Activated naive CD8-positive, alpha-beta T cell treated with anti-CD3 and anti-CD28 coated beads, Interleukin-2, amount 10 ng/mL, durations not matched to agents 7 days and 5 days (primary cell): ENCODE measurements at regions not wholly inside any gene's neighbourhood (a gene's known extent, or its start where the extent isn't known, plus 50 kb on each side); places are given as distances from the start of the nearest gene placed in this dataset.
"Not testable (repeated sequence)": the region's sequence is repeated elsewhere in the genome, so short reads cannot be mapped to it uniquely, and the experiment has no call there.

Experiments used
- ATAC-seq: fragments of 150-1000 bp; cut with Tn5 transposase; one replicate; pipeline ENCODE4 v1.10.0; 2021; ENCODE audit warnings: low read depth, moderate library complexity
- POLR2A ChIA-PET: fragments of 350-600 bp; sonication (Branson Sonifier 250); formaldehyde crosslinking; loops from one replicate; lab custom pipeline; 2021; ENCODE audit warnings: antibody characterized with exemption; lab: Charles Lee
- DNase-seq: peaks from one replicate; pipeline ENCODE4 v3.0.0; 2021
- H3K27ac Mint-ChIP-seq: one replicate; pipeline ENCODE4 v1.8.0; 2022; ENCODE audit warnings: mild to moderate bottlenecking, mixed read lengths
- H3K27me3 Mint-ChIP-seq: one replicate; pipeline ENCODE4 v1.8.0; 2022; ENCODE audit warnings: mild to moderate bottlenecking, moderate library complexity, mixed read lengths
- H3K36me3 Mint-ChIP-seq: one replicate; pipeline ENCODE4 v1.8.0; 2021; ENCODE audit warnings: mild to moderate bottlenecking, mixed read lengths
- H3K4me1 Mint-ChIP-seq: one replicate; pipeline ENCODE4 v1.8.0; 2021; ENCODE audit warnings: mixed read lengths
- H3K4me3 Mint-ChIP-seq: one replicate; pipeline ENCODE4 v1.8.0; 2022; ENCODE audit warnings: mild to moderate bottlenecking, moderate library complexity, mixed read lengths
- H3K9me3 Mint-ChIP-seq: one replicate; pipeline ENCODE4 v1.8.0; 2021; ENCODE audit warnings: mixed read lengths

GRCh38 chr12:58086006-58086405 is 144.6 kb downstream of the ATP23 start:
- H3K9me3 Mint-ChIP-seq, result no peaks in the 10 kb centered on the region
- H3K4me1 Mint-ChIP-seq, result no peaks in the 10 kb centered on the region
- H3K27me3 Mint-ChIP-seq, result no peaks in the 10 kb centered on the region
- POLR2A ChIA-PET, result no interaction called here
- H3K27ac Mint-ChIP-seq, result no peak overlapping the region
- DNase-seq (no peak), ATAC-seq (no peak)
- H3K4me3 Mint-ChIP-seq, result no peak overlapping the region
- H3K36me3 Mint-ChIP-seq, result no peaks in the 10 kb centered on the region

GRCh38 chr12:58086930-58087329 is 145.6 kb downstream of the ATP23 start:
- H3K27me3 Mint-ChIP-seq, result no peaks in the 10 kb centered on the region
- no peak overlapping the region for H3K4me3 Mint-ChIP-seq
- POLR2A ChIA-PET, result no interaction called here
- DNase-seq (no peak), ATAC-seq (no peak)
- H3K9me3 Mint-ChIP-seq, result no peaks in the 10 kb centered on the region
- no peaks in the 10 kb centered on the region for H3K4me1 Mint-ChIP-seq
- H3K27ac Mint-ChIP-seq, result no peak overlapping the region
- H3K36me3 Mint-ChIP-seq, result no peaks in the 10 kb centered on the region

- H3K9me3 Mint-ChIP-seq, result no peaks in the 10 kb centered on the region
- no peak for ATAC-seq
- H3K4me1 Mint-ChIP-seq, result no peaks in the 10 kb centered on the region
- H3K4me3 Mint-ChIP-seq, result no peak overlapping the region
- POLR2A ChIA-PET, result no interaction called here
- no peak for DNase-seq
- no peaks in the 10 kb centered on the region for H3K27me3 Mint-ChIP-seq
- H3K36me3 Mint-ChIP-seq, result no peaks in the 10 kb centered on the region
- H3K27ac Mint-ChIP-seq, result no peak overlapping the region
Measured at GRCh38 chr12:58087423-58088127, 146.2 kb downstream of the ATP23 start.

GRCh38 chr12:58089588-58089987 is 148.2 kb downstream of the ATP23 start:
- Mint-ChIP-seq H3K4me3 (no peak overlapping the region), H3K27me3 (no peaks in the 10 kb centered on the region)
- POLR2A ChIA-PET, result no interaction called here

GRCh38 chr12:58090685-58091084 is 149.3 kb downstream of the ATP23 start:
- no peaks in the 10 kb centered on the region for H3K36me3 Mint-ChIP-seq
- no peak overlapping the region for H3K27ac Mint-ChIP-seq
- ATAC-seq (no peak), DNase-seq (no peak)
- H3K27me3 Mint-ChIP-seq, result no peaks in the 10 kb centered on the region
- POLR2A ChIA-PET, result no interaction called here
- H3K9me3 Mint-ChIP-seq, result no peaks in the 10 kb centered on the region
- no peaks in the 10 kb centered on the region for H3K4me1 Mint-ChIP-seq
- H3K4me3 Mint-ChIP-seq, result no peak overlapping the region

More at GRCh38 chr12:58089588-58089987, 148.2 kb downstream of the ATP23 start:
- no peak overlapping the region for H3K27ac Mint-ChIP-seq
- H3K9me3 Mint-ChIP-seq, result no peaks in the 10 kb centered on the region
- H3K4me1 Mint-ChIP-seq, result no peaks in the 10 kb centered on the region
- no peak for DNase-seq
- no peak for ATAC-seq
- no peaks in the 10 kb centered on the region for H3K36me3 Mint-ChIP-seq

- no peaks in the 10 kb centered on the region for H3K36me3 Mint-ChIP-seq
- H3K4me1 Mint-ChIP-seq, result no peaks in the 10 kb centered on the region
- no peak overlapping the region for H3K4me3 Mint-ChIP-seq
- no peak overlapping the region for H3K27ac Mint-ChIP-seq
- POLR2A ChIA-PET, result no interaction called here
- H3K27me3 Mint-ChIP-seq, result no peaks in the 10 kb centered on the region
- no peak for DNase-seq
- no peaks in the 10 kb centered on the region for H3K9me3 Mint-ChIP-seq
- no peak for ATAC-seq
Measured at GRCh38 chr12:58095002-58095401, 153.6 kb downstream of the ATP23 start.

GRCh38 chr12:58097741-58098140 is 156.4 kb downstream of the ATP23 start:
- no peak overlapping the region for H3K27ac Mint-ChIP-seq
- DNase-seq (no peak), ATAC-seq (no peak)
- H3K36me3 Mint-ChIP-seq, result no peaks in the 10 kb centered on the region
- H3K9me3 Mint-ChIP-seq, result no peaks in the 10 kb centered on the region
- peaks cover under 1% of the 10 kb centered on the region for H3K27me3 Mint-ChIP-seq
- POLR2A ChIA-PET, result no interaction called here
- no peaks in the 10 kb centered on the region for H3K4me1 Mint-ChIP-seq
- H3K4me3 Mint-ChIP-seq, result no peak overlapping the region

- ATAC-seq, result no peak
- POLR2A ChIA-PET, result no interaction called here
Measured at GRCh38 chr12:58099476-58099875, 158.1 kb downstream of the ATP23 start.

GRCh38 chr12:58104351-58104755 is 163.0 kb downstream of the ATP23 start:
- no peak overlapping the region for H3K4me3 Mint-ChIP-seq
- H3K9me3 Mint-ChIP-seq, result peaks cover 3% of the 10 kb centered on the region
- no peak for DNase-seq
- no peaks in the 10 kb centered on the region for H3K4me1 Mint-ChIP-seq
- H3K27me3 Mint-ChIP-seq, result peaks cover 4% of the 10 kb centered on the region
- no peak for ATAC-seq
- H3K27ac Mint-ChIP-seq, result no peak overlapping the region
- H3K36me3 Mint-ChIP-seq, result no peaks in the 10 kb centered on the region
- POLR2A ChIA-PET, result no interaction called here

More at GRCh38 chr12:58099476-58099875, 158.1 kb downstream of the ATP23 start:
- no peak overlapping the region for H3K27ac Mint-ChIP-seq
- no peak for DNase-seq
- no peak overlapping the region for H3K4me3 Mint-ChIP-seq
- no peaks in the 10 kb centered on the region for H3K36me3 Mint-ChIP-seq
- H3K27me3 Mint-ChIP-seq, result peaks cover 4% of the 10 kb centered on the region
- H3K4me1 Mint-ChIP-seq, result no peaks in the 10 kb centered on the region
- H3K9me3 Mint-ChIP-seq, result no peaks in the 10 kb centered on the region

- POLR2A ChIA-PET, result no interaction called here
- Mint-ChIP-seq H3K9me3 (peaks cover 3% of the 10 kb centered on the region), H3K4me3 (no peak overlapping the region), H3K36me3 (no peaks in the 10 kb centered on the region), H3K4me1 (no peaks in the 10 kb centered on the region), H3K27me3 (peaks cover 4% of the 10 kb centered on the region), H3K27ac (no peak overlapping the region)
- no peak for DNase-seq
- ATAC-seq, result no peak
Measured at GRCh38 chr12:58105225-58106119, 164.1 kb downstream of the ATP23 start.

GRCh38 chr12:58106195-58106594 is 164.8 kb downstream of the ATP23 start:
- Mint-ChIP-seq H3K4me1 (no peaks in the 10 kb centered on the region), H3K36me3 (no peaks in the 10 kb centered on the region), H3K9me3 (peaks cover 3% of the 10 kb centered on the region), H3K27me3 (peaks cover 4% of the 10 kb centered on the region), H3K27ac (no peak overlapping the region), H3K4me3 (no peak overlapping the region)
- POLR2A ChIA-PET, result no interaction called here
- no peak for ATAC-seq
- DNase-seq, result no peak

GRCh38 chr12:58117201-58117600 is 175.8 kb downstream of the ATP23 start:
- Mint-ChIP-seq H3K9me3 (no peaks in the 10 kb centered on the region), H3K36me3 (no peaks in the 10 kb centered on the region), H3K4me3 (no peak overlapping the region), H3K27me3 (peaks cover 4% of the 10 kb centered on the region), H3K4me1 (peaks cover 4% of the 10 kb centered on the region), H3K27ac (no peak overlapping the region)
- DNase-seq (no peak), ATAC-seq (no peak)
- POLR2A ChIA-PET, result no interaction called here

GRCh38 chr12:58117667-58118066 is 176.3 kb downstream of the ATP23 start:
- no peaks in the 10 kb centered on the region for H3K9me3 Mint-ChIP-seq
- no peak overlapping the region for H3K27ac Mint-ChIP-seq
- no peak for ATAC-seq
- no peak for DNase-seq
- no peaks in the 10 kb centered on the region for H3K36me3 Mint-ChIP-seq
- no peak overlapping the region for H3K4me3 Mint-ChIP-seq
- POLR2A ChIA-PET, result no interaction called here
- H3K4me1 Mint-ChIP-seq, result peaks cover 4% of the 10 kb centered on the region
- peaks cover 4% of the 10 kb centered on the region for H3K27me3 Mint-ChIP-seq

- H3K27ac Mint-ChIP-seq, ATAC-seq, POLR2A ChIA-PET: not testable (repeated sequence)
Measured at GRCh38 chr12:58125761-58126160, 184.4 kb downstream of the ATP23 start.

More at GRCh38 chr12:58125761-58126160, 184.4 kb downstream of the ATP23 start:
- not testable (repeated sequence) for H3K36me3 Mint-ChIP-seq, H3K4me3 Mint-ChIP-seq, H3K9me3 Mint-ChIP-seq, H3K4me1 Mint-ChIP-seq, DNase-seq, H3K27me3 Mint-ChIP-seq
